AG09319 (cell line): ENCODE measurements at regions not wholly inside any gene's neighbourhood (a gene's known extent, or its start where the extent isn't known, plus 50 kb on each side); places are given as distances from the start of the nearest gene placed in this dataset.
"Not testable (repeated sequence)": the region's sequence is repeated elsewhere in the genome, so short reads cannot be mapped to it uniquely, and the experiment has no call there.

Experiments used
- DNase-seq: peaks from one replicate; pipeline ENCODE4 v3.0.0-alpha.2; 2010; ENCODE audit warnings: low read depth; ENCODE audit errors: extremely low read depth
- CTCF ChIP-seq: IDR thresholded peaks from 2 replicates; pipeline ENCODE4 v1.5.1; 2011; ENCODE audit warnings: low read depth, mild to moderate bottlenecking, inconsistent platforms, low read length, moderate library complexity

- DNase-seq, result no peak
- TF ChIP-seq CTCF, result no peak
These were observed 82.7 kb upstream of the NAA35 start for GRCh38 chr9:85858056-85858750.

- no peak for DNase-seq
- no peak for TF ChIP-seq CTCF
These were observed 81.2 kb upstream of the NAA35 start for GRCh38 chr9:85859765-85860164.

GRCh38 chr9:85861882-85862281 is 79.1 kb upstream of the NAA35 start:
- DNase-seq, result not testable (repeated sequence)

GRCh38 chr9:85863875-85864274 is 77.1 kb upstream of the NAA35 start:
- no peak for TF ChIP-seq CTCF

GRCh38 chr9:85871008-85871407 is 69.9 kb upstream of the NAA35 start:
- no peak for TF ChIP-seq CTCF
- no peak for DNase-seq

More at GRCh38 chr9:85863875-85864274, 77.1 kb upstream of the NAA35 start:
- no peak for DNase-seq

- DNase-seq, result not testable (repeated sequence)
These were observed 69.3 kb upstream of the NAA35 start for GRCh38 chr9:85871683-85872082.

- no peak for TF ChIP-seq CTCF
- DNase-seq, result no peak
These were observed 68.5 kb upstream of the NAA35 start for GRCh38 chr9:85872463-85872862.

- no peak for DNase-seq
- no peak for TF ChIP-seq CTCF
These were observed 64.3 kb upstream of the NAA35 start for GRCh38 chr9:85876628-85877027.

GRCh38 chr9:85878872-85879597 is 61.9 kb upstream of the NAA35 start:
- not testable (repeated sequence) for DNase-seq

- DNase-seq, result not testable (repeated sequence)
These were observed 60.4 kb upstream of the NAA35 start for GRCh38 chr9:85880507-85880906.
